A549 (cell line): ENCODE measurements at regions not wholly inside any gene's neighbourhood (a gene's known extent, or its start where the extent isn't known, plus 50 kb on each side); places are given as distances from the start of the nearest gene placed in this dataset.

Experiments
- MAX ChIP-seq: IDR thresholded peaks from 2 replicates; pipeline ENCODE4 v1.6.1; 2012
- TF ChIP-seq, protein P1 (sequence below): fragments of >200 bp; sonication (Bioruptor Twin); formaldehyde crosslinking; IDR thresholded peaks from 3 replicates; pipeline ENCODE4 v1.5.1; 2016

DNA sequence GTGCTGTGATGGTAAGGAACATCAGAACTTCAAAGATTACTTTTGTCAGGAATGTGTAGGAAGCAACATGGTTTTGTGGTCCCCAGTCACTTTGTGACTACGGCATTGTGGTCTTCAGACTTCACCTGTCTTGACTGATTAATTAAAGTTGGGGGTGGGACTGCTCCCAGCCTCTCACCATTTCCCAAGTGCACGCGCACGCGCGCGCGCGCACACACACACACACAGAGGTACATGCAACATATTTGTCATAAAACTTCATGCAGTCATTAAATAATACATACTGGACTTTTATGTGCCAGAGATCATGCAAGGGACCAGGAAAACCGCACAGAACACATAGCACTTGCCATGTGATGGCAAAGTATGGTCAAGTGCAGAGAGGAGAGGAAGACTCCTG is 181.2 kb downstream of the EVX1 start:
- TF ChIP-seq, protein P1, sequence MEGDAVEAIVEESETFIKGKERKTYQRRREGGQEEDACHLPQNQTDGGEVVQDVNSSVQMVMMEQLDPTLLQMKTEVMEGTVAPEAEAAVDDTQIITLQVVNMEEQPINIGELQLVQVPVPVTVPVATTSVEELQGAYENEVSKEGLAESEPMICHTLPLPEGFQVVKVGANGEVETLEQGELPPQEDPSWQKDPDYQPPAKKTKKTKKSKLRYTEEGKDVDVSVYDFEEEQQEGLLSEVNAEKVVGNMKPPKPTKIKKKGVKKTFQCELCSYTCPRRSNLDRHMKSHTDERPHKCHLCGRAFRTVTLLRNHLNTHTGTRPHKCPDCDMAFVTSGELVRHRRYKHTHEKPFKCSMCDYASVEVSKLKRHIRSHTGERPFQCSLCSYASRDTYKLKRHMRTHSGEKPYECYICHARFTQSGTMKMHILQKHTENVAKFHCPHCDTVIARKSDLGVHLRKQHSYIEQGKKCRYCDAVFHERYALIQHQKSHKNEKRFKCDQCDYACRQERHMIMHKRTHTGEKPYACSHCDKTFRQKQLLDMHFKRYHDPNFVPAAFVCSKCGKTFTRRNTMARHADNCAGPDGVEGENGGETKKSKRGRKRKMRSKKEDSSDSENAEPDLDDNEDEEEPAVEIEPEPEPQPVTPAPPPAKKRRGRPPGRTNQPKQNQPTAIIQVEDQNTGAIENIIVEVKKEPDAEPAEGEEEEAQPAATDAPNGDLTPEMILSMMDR, result no peak
- TF ChIP-seq MAX, result no peak
